Endodermal cell (in vitro differentiated cells): ENCODE measurements at regions not wholly inside any gene's neighbourhood (a gene's known extent, or its start where the extent isn't known, plus 50 kb on each side); places are given as distances from the start of the nearest gene placed in this dataset.

Experiments
- DNase-seq: peaks from one replicate; pipeline ENCODE4 v3.0.0-alpha.2; 2017
- H3K27ac ChIP-seq: 2 replicates; pipeline ENCODE4 v1.5.1; 2013; ENCODE audit warnings: mild to moderate bottlenecking, low read depth, low read length, moderate library complexity
- H3K27me3 ChIP-seq: 2 replicates; pipeline ENCODE4 v1.6.1; 2013; ENCODE audit warnings: mild to moderate bottlenecking, low read length, moderate library complexity; ENCODE audit not compliant: insufficient read depth, control insufficient read depth, poor library complexity, severe bottlenecking
- H3K36me3 ChIP-seq: 2 replicates; pipeline ENCODE4 v1.7.0; 2013; ENCODE audit warnings: mild to moderate bottlenecking, low read length, moderate library complexity; ENCODE audit not compliant: control insufficient read depth, insufficient read depth
- H3K4me1 ChIP-seq: one replicate; pipeline ENCODE4 v1.7.0; 2013; ENCODE audit warnings: low read length; ENCODE audit not compliant: control insufficient read depth, insufficient read depth
- H3K4me3 ChIP-seq: 2 replicates; pipeline ENCODE4 v1.5.1; 2013; ENCODE audit warnings: mild to moderate bottlenecking, low read length, moderate library complexity
- H3K9ac ChIP-seq: 2 replicates; pipeline ENCODE4 v1.6.1; 2013; ENCODE audit warnings: mild to moderate bottlenecking, low read length, moderate library complexity; ENCODE audit not compliant: poor library complexity, severe bottlenecking; ENCODE audit errors: extremely low read depth
- H3K9me3 ChIP-seq: 2 replicates; pipeline ENCODE4 v1.6.1; 2013; ENCODE audit warnings: mild to moderate bottlenecking, low read length, moderate library complexity; ENCODE audit not compliant: control insufficient read depth
- H3K27ac Mint-ChIP-seq: 2 replicates; pipeline ENCODE4 v1.8.0; 2020; ENCODE audit warnings: mixed read lengths
- H3K27me3 Mint-ChIP-seq: 2 replicates; pipeline ENCODE4 v1.8.0; 2021; ENCODE audit warnings: mild to moderate bottlenecking, mixed read lengths; ENCODE audit not compliant: insufficient read depth
- H3K36me3 Mint-ChIP-seq: 2 replicates; pipeline ENCODE4 v1.8.0; 2020; ENCODE audit warnings: low read depth, mixed read lengths
- H3K4me1 Mint-ChIP-seq: 2 replicates; pipeline ENCODE4 v1.8.0; 2020; ENCODE audit warnings: mixed read lengths
- H3K4me3 Mint-ChIP-seq: 2 replicates; pipeline ENCODE4 v1.8.0; 2020; ENCODE audit warnings: mild to moderate bottlenecking, moderate library complexity, mixed read lengths
- H3K9me3 Mint-ChIP-seq: 2 replicates; pipeline ENCODE4 v1.8.0; 2020; ENCODE audit warnings: mild to moderate bottlenecking, mixed read lengths
- CTCF ChIP-seq: fragments of 200-600 bp; sonication (generic); conservative IDR thresholded peaks from 2 replicates; pipeline ENCODE4 v1.5.0; 2021; ENCODE audit warnings: antibody characterized with exemption, mild to moderate bottlenecking
- WGBS, 2 experiments: methylation state at CpG; one replicate each; pipeline versions ENCODE4 v1.1.5 to v1.1.7; 2013; ENCODE audit warnings: missing lambda C conversion rate in 2 of 2, mixed read lengths in 1 of 2; ENCODE audit not compliant: insufficient coverage in 1 of 2, insufficient read length in 1 of 2; 5-methylcytosine and 5-hydroxymethylcytosine counted together

- Histone ChIP-seq H3K4me1 (no peaks in the 10 kb centered on the region), H3K9ac (no peak overlapping the region), H3K9me3 (no peaks in the 10 kb centered on the region), H3K27ac (no peak overlapping the region), H3K27me3 (peaks cover 9% of the 10 kb centered on the region), H3K4me3 (no peak overlapping the region), H3K36me3 (no peaks in the 10 kb centered on the region)
- peak; percentile 69 for DNase-seq
- no peak overlapping the region for H3K4me3 Mint-ChIP-seq
- peak; percentile 60 for TF ChIP-seq CTCF
- no peaks in the 10 kb centered on the region for H3K36me3 Mint-ChIP-seq
- no peak overlapping the region for H3K27ac Mint-ChIP-seq
- H3K9me3 Mint-ChIP-seq: peaks cover under 1% of the 10 kb centered on the region
- peaks cover 13% of the 10 kb centered on the region for H3K27me3 Mint-ChIP-seq
- 82 to 91% methylated on average over 18 to 21 of the region's 21 CpGs for WGBS, 2 experiments
- H3K4me1 Mint-ChIP-seq: no peaks in the 10 kb centered on the region
Measured at GRCh38 chr11:71370895-71371673, 77.1 kb downstream of the DHCR7 start.

GRCh38 chr11:71370020-71370747 lies 78.0 kb downstream of the DHCR7 start:
- Mint-ChIP-seq H3K4me1 (no peaks in the 10 kb centered on the region), H3K9me3 (no peaks in the 10 kb centered on the region), H3K27ac (no peak overlapping the region), H3K4me3 (no peak overlapping the region), H3K36me3 (no peaks in the 10 kb centered on the region), H3K27me3 (peaks cover 5% of the 10 kb centered on the region)
- H3K9ac ChIP-seq: no peak overlapping the region
- no peaks in the 10 kb centered on the region for H3K36me3 ChIP-seq
- DNase-seq: no peak
- WGBS, 2 experiments: 90 to 97% methylated on average over 5 to 6 of the region's 6 CpGs
- H3K27ac ChIP-seq: no peak overlapping the region
- no peak overlapping the region for H3K4me3 ChIP-seq
- H3K9me3 ChIP-seq: no peaks in the 10 kb centered on the region
- TF ChIP-seq CTCF: no peak
- no peaks in the 10 kb centered on the region for H3K27me3 ChIP-seq
- H3K4me1 ChIP-seq: no peaks in the 10 kb centered on the region

- WGBS, 2 experiments: 94 to 96% methylated on average over 5 to 9 of the region's 9 CpGs
- Mint-ChIP-seq H3K4me3 (no peak overlapping the region), H3K36me3 (no peaks in the 10 kb centered on the region), H3K9me3 (no peaks in the 10 kb centered on the region), H3K27ac (no peak overlapping the region), H3K4me1 (no peaks in the 10 kb centered on the region), H3K27me3 (no peaks in the 10 kb centered on the region)
- H3K4me3 ChIP-seq: no peak overlapping the region
- H3K9me3 ChIP-seq: no peaks in the 10 kb centered on the region
- H3K27ac ChIP-seq: no peak overlapping the region
- H3K4me1 ChIP-seq: no peaks in the 10 kb centered on the region
- no peak for DNase-seq
- no peak overlapping the region for H3K9ac ChIP-seq
- no peak for TF ChIP-seq CTCF
- no peaks in the 10 kb centered on the region for H3K36me3 ChIP-seq
- no peaks in the 10 kb centered on the region for H3K27me3 ChIP-seq
Measured at GRCh38 chr11:71369411-71369810, 78.8 kb downstream of the DHCR7 start.
